K562 (cell line): ENCODE measurements at regions not wholly inside any gene's neighbourhood (a gene's known extent, or its start where the extent isn't known, plus 50 kb on each side); places are given as distances from the start of the nearest gene placed in this dataset.

Source experiments
- CSDE1 ChIP-seq, 2 experiments: fragments of 450-650 bp; IDR thresholded peaks; 2 replicates each; pipeline ENCODE4 v1.6.1; 2016; ENCODE audit warnings: mild to moderate bottlenecking in 1 of 2
- JUN ChIP-seq, 2 experiments: sonication (generic) in 1 of 2; formaldehyde crosslinking in 1 of 2; IDR thresholded peaks; 2 replicates each; pipeline versions ENCODE4 v1.6.1 to v1.8.0; 2012 to 2022; ENCODE audit warnings: borderline replicate concordance in 2 of 2, mild to moderate bottlenecking in 2 of 2, improper control_type of control experiment in 1 of 2, low read depth in 1 of 2, low read length in 1 of 2, missing genetic modification reagents in 1 of 2
- JUND ChIP-seq, 2 experiments: IDR thresholded peaks; 2 replicates in 1 of 2; 3 replicates in 1 of 2; pipeline ENCODE4 v1.6.1; 2011; ENCODE audit warnings: borderline replicate concordance in 2 of 2, low read depth in 2 of 2, low read length in 2 of 2, improper control_type of control experiment in 1 of 2, missing biosample characterization in 1 of 2, missing genetic modification characterization in 1 of 2, missing genetic modification reagents in 1 of 2
- MAFF ChIP-seq: IDR thresholded peaks from 2 replicates; pipeline ENCODE4 v1.6.1; 2012; ENCODE audit warnings: low read length, improper control_type of control experiment
- NR2C2 ChIP-seq, 2 experiments: fragments of 200-800 bp in 1 of 2; sonication (Bioruptor generic) in 1 of 2; sonication (generic) in 1 of 2; formaldehyde crosslinking in 1 of 2; IDR thresholded peaks; 2 replicates each; pipeline versions ENCODE4 v1.6.1 to v1.8.0; 2016 to 2022; ENCODE audit warnings: mild to moderate bottlenecking in 1 of 2, missing compliant biosample characterization in 1 of 2, missing genetic modification characterization in 1 of 2, missing genetic modification reagents in 1 of 2
- PATZ1 ChIP-seq: fragments of 250-450 bp; sonication (Bioruptor Pico); IDR thresholded peaks from 2 replicates; pipeline ENCODE4 v1.5.0; 2020; ENCODE audit warnings: mild to moderate bottlenecking, borderline replicate concordance
- SMAD4 ChIP-seq: fragments of 250-450 bp; sonication (Bioruptor Pico); conservative IDR thresholded peaks from 2 replicates; pipeline ENCODE4 v1.8.0; 2021; ENCODE audit warnings: inconsistent platforms, mild to moderate bottlenecking, moderate library complexity
- SMARCE1 ChIP-seq: fragments of 450-650 bp; IDR thresholded peaks from 2 replicates; pipeline ENCODE4 v1.7.1; 2016; ENCODE audit warnings: mild to moderate bottlenecking
- VEZF1 ChIP-seq: fragments of 200-800 bp; sonication (Bioruptor generic); IDR thresholded peaks from 2 replicates; pipeline ENCODE4 v1.6.1; 2017; ENCODE audit warnings: missing genetic modification characterization, missing compliant biosample characterization
- ZBTB40 ChIP-seq, 2 experiments: fragments of 450-650 bp in 1 of 2; sonication (generic) in 1 of 2; formaldehyde crosslinking in 1 of 2; IDR thresholded peaks; 2 replicates each; pipeline versions ENCODE4 v1.7.1 to v1.9.0; 2016 to 2022; ENCODE audit warnings: inconsistent platforms in 1 of 2, mild to moderate bottlenecking in 1 of 2, missing genetic modification reagents in 1 of 2
- ZFP91 ChIP-seq: sonication (generic); formaldehyde crosslinking; IDR thresholded peaks from 2 replicates; pipeline ENCODE4 v1.8.0; 2022; ENCODE audit warnings: mild to moderate bottlenecking, missing genetic modification reagents

GRCh38 chr3:23740517-23740965 is 65.2 kb upstream of the UBE2E1 start (continued):
- TF ChIP-seq ZBTB40 (IDR thresholded peaks at IDR 0.05) (no peak), ZBTB40 (CRISPR knock-in tag; IDR thresholded peaks at IDR 0.05) (no peak), JUN (IDR thresholded peaks at IDR 0.05; ENCODE audit: borderline replicate concordance, low read depth, low read length) (peak; percentile 65; the same call in 1 of the 2 replicates), JUN (CRISPR knock-in tag; IDR thresholded peaks at IDR 0.05; ENCODE audit: borderline replicate concordance) (no peak), MAFF (peak; percentile 21; the same call in 1 of the 2 replicates), JUND (IDR thresholded peaks at IDR 0.05; ENCODE audit: borderline replicate concordance, low read depth, low read length) (peak; percentile 76), JUND (tag; IDR thresholded peaks at IDR 0.05; ENCODE audit: borderline replicate concordance, low read depth, low read length) (peak; percentile 80; the same call in 2 of the 3 replicates), VEZF1 (CRISPR knock-in tag) (peak; percentile 65), CSDE1 (IDR thresholded peaks at IDR 0.05) (no peak), SMARCE1 (0 out of 2 replicates have a peak, but pooled peaks have one; percentile 40), ZFP91 (CRISPR knock-in tag) (no peak), PATZ1 (CRISPR knock-in tag) (no peak), SMAD4 (CRISPR knock-in tag) (no peak), NR2C2 (CRISPR knock-in tag; IDR thresholded peaks at IDR 0.05) (no peak), NR2C2 (tag; IDR thresholded peaks at IDR 0.05) (no peak)
